Small intestine (tissue), 7 donors: ENCODE measurements at regions not wholly inside any gene's neighbourhood (a gene's known extent, or its start where the extent isn't known, plus 50 kb on each side); places are given as distances from the start of the nearest gene placed in this dataset.
"Not testable (repeated sequence)": the region's sequence is repeated elsewhere in the genome, so short reads cannot be mapped to it uniquely, and the experiment has no call there.

Experiments used
- DNase-seq, 2 donors: peaks; one replicate each; pipeline versions ENCODE4 v3.0.0 to v3.0.0-alpha.2; 2013
- FAIRE-seq: peaks from 2 replicates; lab custom pipeline; 2012; peaks lifted over from hg19 to GRCh38; lab: Jason Lieb, UNC
- H3K27ac ChIP-seq, 3 donors: one replicate each; pipeline ENCODE4 v1.5.1; 2013; ENCODE audit warnings: low read length in 2 of 3, mild to moderate bottlenecking in 2 of 3, control low read depth in 1 of 3, inconsistent platforms in 1 of 3, low read depth in 1 of 3, moderate library complexity in 1 of 3
- H3K27me3 ChIP-seq, 3 donors: one replicate each; pipeline ENCODE4 v1.6.1; 2013; ENCODE audit warnings: low read length in 3 of 3, inconsistent platforms in 1 of 3; ENCODE audit not compliant: control insufficient read depth in 3 of 3, insufficient read depth in 3 of 3
- H3K36me3 ChIP-seq, 3 donors: one replicate each; pipeline ENCODE4 v1.6.1; 2013; ENCODE audit warnings: low read length in 3 of 3, inconsistent platforms in 1 of 3, low read depth in 1 of 3, mild to moderate bottlenecking in 1 of 3, moderate library complexity in 1 of 3; ENCODE audit not compliant: control insufficient read depth in 3 of 3, insufficient read depth in 2 of 3
- H3K4me1 ChIP-seq, 3 donors: one replicate each; pipeline ENCODE4 v1.6.1; 2013; ENCODE audit warnings: low read length in 2 of 3, inconsistent platforms in 1 of 3, low read depth in 1 of 3, mild to moderate bottlenecking in 1 of 3, moderate library complexity in 1 of 3; ENCODE audit not compliant: control insufficient read depth in 3 of 3, insufficient read depth in 2 of 3
- H3K4me3 ChIP-seq, 3 donors: one replicate each; pipeline ENCODE4 v1.5.1; 2013; ENCODE audit warnings: low read length in 3 of 3, control low read depth in 1 of 3, inconsistent platforms in 1 of 3, low read depth in 1 of 3, mild to moderate bottlenecking in 1 of 3, moderate library complexity in 1 of 3
- H3K9me3 ChIP-seq, 2 donors: one replicate each; pipeline ENCODE4 v1.6.1; 2013; ENCODE audit warnings: low read depth in 1 of 2, low read length in 1 of 2; ENCODE audit not compliant: control insufficient read depth in 2 of 2, insufficient read depth in 1 of 2
- WGBS, 3 donors: extraction: QIAGEN DNeasy Blood & Tissue Kit; methylation state at CpG; one replicate each; pipeline ENCODE4 v1.1.7; 2013; 5-methylcytosine and 5-hydroxymethylcytosine counted together
- donor health status: healthy with polysubstance abuse.
- donor health status: control.
- donor health status: control.
- donor health status: Bipolar disorder and iron deficiency.
- donor health status: healthy.

- no peaks in the 10 kb centered on the region for H3K36me3 ChIP-seq
- H3K27me3 ChIP-seq = no peaks in the 10 kb centered on the region
- no peak overlapping the region for H3K27ac ChIP-seq
- no peak overlapping the region for H3K4me3 ChIP-seq
- DNase-seq = peak; percentile 50 to 55
- no peaks in the 10 kb centered on the region for H3K9me3 ChIP-seq
- WGBS, 3 donors = 20 to 25% (median 21%) methylated on average over 7 of the region's 7 CpGs
- no peak for FAIRE-seq
- H3K4me1 ChIP-seq = no peaks in the 10 kb centered on the region
These were observed 118.0 kb downstream of the ESM1 start for GRCh38 chr5:54867310-54867944.

- H3K4me3 ChIP-seq, H3K27ac ChIP-seq, DNase-seq, FAIRE-seq, H3K27me3 ChIP-seq, H3K4me1 ChIP-seq, H3K36me3 ChIP-seq, H3K9me3 ChIP-seq: not testable (repeated sequence)
- 91 to 94% (median 94%) methylated on average over 35 to 44 of the region's 44 CpGs for WGBS, 3 donors
These were observed 120.4 kb downstream of the ESM1 start for GRCh38 chr5:54864911-54865515.

GRCh38 chr5:54862036-54862435, 123.4 kb downstream of the ESM1 start:
- H3K27me3 ChIP-seq = no peaks in the 10 kb centered on the region
- no peak for DNase-seq
- no peaks in the 10 kb centered on the region for H3K36me3 ChIP-seq
- FAIRE-seq = no peak
- H3K27ac ChIP-seq = no peak overlapping the region
- H3K4me3 ChIP-seq = no peak overlapping the region
- WGBS, 3 donors = 52 to 73% (median 54%) methylated on average over 7 of the region's 7 CpGs
- no peaks in the 10 kb centered on the region for H3K4me1 ChIP-seq
- H3K9me3 ChIP-seq = peaks cover 0 to 5% of the 10 kb centered on the region in 2 donors

GRCh38 chr5:54861212-54861894, 124.0 kb downstream of the ESM1 start:
- H3K36me3 ChIP-seq = no peaks in the 10 kb centered on the region
- no peaks in the 10 kb centered on the region for H3K27me3 ChIP-seq
- H3K27ac ChIP-seq = no peak overlapping the region
- H3K4me3 ChIP-seq = no peak overlapping the region
- no peak for FAIRE-seq
- WGBS, 3 donors = 61 to 67% (median 66%) methylated on average over 5 of the region's 5 CpGs
- no peaks in the 10 kb centered on the region for H3K4me1 ChIP-seq
- no peak for DNase-seq
- peaks cover 0 to 8% of the 10 kb centered on the region in 2 donors for H3K9me3 ChIP-seq

- FAIRE-seq = no peak
- peaks cover 0 to 8% of the 10 kb centered on the region in 2 donors for H3K9me3 ChIP-seq
- no peaks in the 10 kb centered on the region for H3K4me1 ChIP-seq
- DNase-seq = no peak
- H3K36me3 ChIP-seq = no peaks in the 10 kb centered on the region
- no peaks in the 10 kb centered on the region for H3K27me3 ChIP-seq
- H3K4me3 ChIP-seq = no peak overlapping the region
- 70 to 85% (median 84%) methylated on average over 2 of the region's 2 CpGs for WGBS, 3 donors
- H3K27ac ChIP-seq = no peak overlapping the region
These were observed 125.1 kb downstream of the ESM1 start for GRCh38 chr5:54860321-54860720.

GRCh38 chr5:54859316-54859715, 126.1 kb downstream of the ESM1 start:
- no peak overlapping the region for H3K4me3 ChIP-seq
- no peaks in the 10 kb centered on the region for H3K4me1 ChIP-seq
- H3K27ac ChIP-seq = no peak overlapping the region
- no peaks in the 10 kb centered on the region for H3K27me3 ChIP-seq
- no peaks in the 10 kb centered on the region for H3K36me3 ChIP-seq
- peaks cover 0 to 8% of the 10 kb centered on the region in 2 donors for H3K9me3 ChIP-seq
- FAIRE-seq (no peak), DNase-seq (no peak)

- no peaks in the 10 kb centered on the region for H3K4me1 ChIP-seq
- FAIRE-seq = no peak
- no peak overlapping the region for H3K27ac ChIP-seq
- 86 to 91% (median 88%) methylated on average over 5 of the region's 5 CpGs for WGBS, 3 donors
- no peak for DNase-seq
- H3K4me3 ChIP-seq = no peak overlapping the region
- no peaks in the 10 kb centered on the region for H3K27me3 ChIP-seq
- peaks cover 0 to 8% of the 10 kb centered on the region in 2 donors for H3K9me3 ChIP-seq
- no peaks in the 10 kb centered on the region for H3K36me3 ChIP-seq
These were observed 130.4 kb downstream of the ESM1 start for GRCh38 chr5:54854883-54855581.

- Histone ChIP-seq H3K36me3 (no peaks in the 10 kb centered on the region), H3K4me1 (no peaks in the 10 kb centered on the region), H3K27me3 (no peaks in the 10 kb centered on the region), H3K4me3 (no peak overlapping the region), H3K9me3 (peaks cover 0 to 3% of the 10 kb centered on the region in 2 donors), H3K27ac (no peak overlapping the region)
- FAIRE-seq = no peak
- 30 to 64% (median 52%) methylated on average over 3 of the region's 3 CpGs for WGBS, 3 donors
- no peak for DNase-seq
These were observed 133.4 kb downstream of the ESM1 start for GRCh38 chr5:54852007-54852406.
